ENCODE measurements at regions not wholly inside any gene's neighbourhood (a gene's known extent, or its start where the extent isn't known, plus 50 kb on each side); places are given as distances from the start of the nearest gene placed in this dataset.
A peak's percentile ranks its signal among the peaks of the same experiment; 100 is the strongest.

- no peak for DNase-seq (ENCODE audit: extremely low read depth, low read depth, low spot score)
Measured at GRCh38 chr4:180789929-180790328, 1453.3 kb upstream of the TENM3 start.

- no peak for DNase-seq (ENCODE audit: extremely low read depth, low read depth, low spot score)
Measured at GRCh38 chr4:180790471-180790870, 1452.7 kb upstream of the TENM3 start.

GRCh38 chr4:180792541-180792940 is 1450.7 kb upstream of the TENM3 start:
- no peak for DNase-seq (ENCODE audit: extremely low read depth, low read depth, low spot score)

- DNase-seq (ENCODE audit: extremely low read depth, low read depth, low spot score), result no peak
Measured at GRCh38 chr4:180794333-180794732, 1448.9 kb upstream of the TENM3 start.

GRCh38 chr4:180798036-180798577 is 1445.1 kb upstream of the TENM3 start:
- DNase-seq (ENCODE audit: extremely low read depth, low read depth, low spot score), result no peak

DNA sequence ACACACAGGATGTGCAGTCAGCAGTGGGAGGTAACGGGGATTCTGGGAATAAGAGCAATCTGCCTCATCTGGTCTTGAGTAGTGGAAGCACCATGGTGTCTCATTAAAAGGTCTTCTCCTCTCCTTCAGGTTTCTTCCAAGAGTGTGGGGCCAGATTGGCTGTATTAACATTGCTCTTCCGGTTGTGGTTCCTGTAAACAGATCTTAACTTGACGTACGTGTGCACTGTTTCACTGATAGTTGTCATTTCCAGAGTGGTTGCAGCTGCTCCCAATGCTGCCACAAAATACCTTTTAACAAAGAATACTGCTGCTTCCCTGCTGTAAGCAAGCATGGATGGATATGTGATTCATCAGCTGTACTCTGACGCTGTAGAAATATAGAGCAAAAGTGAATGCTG is 1443.4 kb upstream of the TENM3 start:
- DNase-seq (ENCODE audit: extremely low read depth, low read depth, low spot score), result no peak

- DNase-seq (ENCODE audit: extremely low read depth, low read depth, low spot score), result no peak
Measured at GRCh38 chr4:180805101-180805500, 1438.1 kb upstream of the TENM3 start.

- DNase-seq (ENCODE audit: extremely low read depth, low read depth, low spot score), result no peak
Measured at GRCh38 chr4:180808862-180809261, 1434.3 kb upstream of the TENM3 start.

GRCh38 chr4:180809439-180809838 is 1433.8 kb upstream of the TENM3 start:
- no peak for DNase-seq (ENCODE audit: extremely low read depth, low read depth, low spot score)

GRCh38 chr4:180810581-180810980 is 1432.6 kb upstream of the TENM3 start:
- no peak for DNase-seq (ENCODE audit: extremely low read depth, low read depth, low spot score)

DNA sequence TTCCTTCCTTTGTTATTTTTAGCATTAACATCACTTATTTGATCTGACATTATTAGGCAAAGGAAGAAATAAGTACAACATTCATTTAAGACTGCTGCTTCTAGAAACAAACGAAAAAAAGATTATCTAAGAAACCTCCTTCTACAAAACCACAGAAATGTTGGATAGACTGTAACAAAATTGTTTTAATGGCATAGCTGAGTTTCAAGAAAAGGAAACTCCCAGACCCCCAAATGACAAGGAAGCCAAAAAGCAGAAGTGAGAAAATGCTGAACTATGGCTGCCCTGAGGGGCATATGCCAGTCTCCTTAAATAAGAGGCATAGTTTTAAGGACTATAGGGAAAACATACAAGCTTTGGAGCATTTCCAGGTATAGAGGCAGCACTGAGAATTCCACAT is 1431.6 kb upstream of the TENM3 start:
- DNase-seq (ENCODE audit: extremely low read depth, low read depth, low spot score), result no peak

GRCh38 chr4:180812783-180813182 is 1430.4 kb upstream of the TENM3 start:
- DNase-seq (ENCODE audit: extremely low read depth, low read depth, low spot score), result no peak

DNA sequence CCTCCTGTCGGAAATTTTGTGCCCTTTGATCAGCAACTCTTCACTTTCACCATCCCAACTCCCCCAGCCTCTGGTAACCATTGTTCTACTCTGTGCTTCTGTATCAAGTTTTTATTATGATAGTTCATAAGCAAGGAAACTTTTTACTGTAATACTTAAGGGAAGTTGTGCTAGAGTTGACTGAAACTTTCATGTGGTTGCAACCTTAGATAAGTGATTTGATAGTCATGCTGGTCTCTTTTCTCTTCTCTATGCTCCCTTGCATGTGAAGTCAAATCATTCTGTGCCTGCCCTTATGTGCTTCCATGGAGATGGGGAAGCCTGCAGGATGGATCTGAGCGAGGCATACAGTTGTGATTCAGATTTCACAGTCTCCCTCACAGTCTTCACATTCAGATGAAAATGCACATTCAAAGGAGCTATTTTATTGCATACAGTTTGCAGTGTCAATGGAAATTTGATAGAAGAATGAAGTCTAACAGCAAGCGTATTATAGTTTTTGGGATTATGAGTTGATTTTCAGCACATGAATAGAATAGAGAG is 1428.3 kb upstream of the TENM3 start:
- DNase-seq (ENCODE audit: extremely low read depth, low read depth, low spot score), result no peak

DNA sequence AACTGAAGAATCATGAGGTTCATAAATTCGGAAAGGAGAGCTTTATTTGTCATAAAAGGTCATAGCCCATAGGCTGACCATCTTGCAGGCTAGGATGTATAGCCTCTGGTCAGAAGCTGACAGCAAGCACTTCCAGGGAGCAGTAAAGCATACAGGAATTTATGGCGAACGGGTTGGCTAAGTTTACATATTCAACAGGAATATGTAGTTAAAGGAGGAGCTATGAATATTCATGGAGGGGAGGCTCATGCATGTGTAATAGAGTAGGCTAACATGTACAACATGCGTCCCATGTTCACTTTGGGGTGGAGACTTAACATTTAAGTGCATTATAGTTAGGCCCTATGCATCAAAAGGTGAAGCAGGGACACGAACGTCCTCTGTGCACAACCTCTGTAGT is 1425.7 kb upstream of the TENM3 start:
- DNase-seq (ENCODE audit: extremely low read depth, low read depth, low spot score), result no peak

DNA sequence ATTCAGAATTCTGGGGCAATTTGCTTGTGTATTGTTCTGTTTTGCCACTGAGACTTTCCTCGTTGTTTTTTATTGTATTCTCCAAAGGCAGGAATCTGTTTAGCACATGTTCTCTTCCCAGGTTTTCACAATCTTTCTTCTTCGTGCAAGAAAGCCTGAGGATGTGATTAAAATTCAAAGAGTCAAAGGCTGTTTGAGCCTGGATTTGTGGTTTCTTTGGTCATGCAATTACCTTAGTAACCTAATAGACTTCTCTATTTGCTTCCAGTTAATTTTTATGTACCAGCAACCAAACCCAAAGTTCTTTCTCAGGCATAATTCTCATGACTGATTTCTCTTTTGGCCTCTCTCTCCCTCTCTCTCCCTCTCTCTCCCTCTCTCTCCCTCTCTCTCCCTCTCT is 1420.1 kb upstream of the TENM3 start:
- no peak for DNase-seq (ENCODE audit: extremely low read depth, low read depth, low spot score)

- no peak for DNase-seq (ENCODE audit: extremely low read depth, low read depth, low spot score)
Measured at GRCh38 chr4:180827232-180828009, 1415.8 kb upstream of the TENM3 start.

DNA sequence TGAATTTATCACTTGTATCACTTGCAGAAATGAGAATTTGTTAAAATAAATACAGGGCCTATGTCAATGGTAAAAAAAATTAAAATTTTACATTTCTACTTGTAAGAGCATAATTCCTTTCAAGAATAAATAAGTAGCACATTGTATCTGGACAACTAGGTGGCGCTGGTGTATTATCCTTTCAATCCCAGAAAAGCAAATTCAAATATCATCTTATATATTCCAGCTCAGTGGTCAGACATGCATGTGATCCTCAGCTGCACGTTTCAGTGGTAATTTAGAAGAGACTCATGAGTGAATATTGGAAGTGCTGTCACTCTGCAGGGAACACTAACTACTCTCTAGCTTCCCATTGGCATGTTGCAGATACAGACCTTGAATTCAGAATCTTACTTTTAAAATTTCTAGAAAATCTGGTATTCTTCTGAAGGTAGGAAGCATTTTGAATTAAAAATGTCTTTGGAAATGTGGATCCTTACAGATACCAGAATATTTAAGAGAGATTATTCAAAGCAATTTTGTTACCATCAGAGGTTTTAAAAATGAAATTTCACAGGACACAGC is 1414.7 kb upstream of the TENM3 start:
- peak; percentile 7 for DNase-seq (ENCODE audit: extremely low read depth, low read depth, low spot score)

GRCh38 chr4:180832073-180832472 is 1411.1 kb upstream of the TENM3 start:
- no peak for DNase-seq (ENCODE audit: extremely low read depth, low read depth, low spot score)

DNA sequence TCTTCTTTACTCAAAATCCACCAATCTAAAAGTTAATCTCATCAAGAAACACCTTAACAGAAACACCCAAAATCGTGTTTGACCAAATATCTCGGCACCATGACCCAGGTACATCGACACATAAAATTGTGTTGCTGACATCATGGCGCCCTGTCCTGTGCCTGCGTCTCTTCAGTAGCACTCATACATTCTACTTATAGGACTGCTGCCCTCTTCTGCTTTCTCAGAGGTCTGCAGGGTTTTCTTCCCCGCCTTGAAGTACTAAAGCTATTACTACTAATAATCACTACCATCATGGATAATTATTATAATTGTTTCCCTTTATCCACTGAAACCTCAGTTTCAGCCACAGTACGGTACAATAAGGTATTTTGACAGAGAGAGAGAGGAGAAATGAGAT is 1403.1 kb upstream of the TENM3 start:
- no peak for DNase-seq (ENCODE audit: extremely low read depth, low read depth, low spot score)

DNA sequence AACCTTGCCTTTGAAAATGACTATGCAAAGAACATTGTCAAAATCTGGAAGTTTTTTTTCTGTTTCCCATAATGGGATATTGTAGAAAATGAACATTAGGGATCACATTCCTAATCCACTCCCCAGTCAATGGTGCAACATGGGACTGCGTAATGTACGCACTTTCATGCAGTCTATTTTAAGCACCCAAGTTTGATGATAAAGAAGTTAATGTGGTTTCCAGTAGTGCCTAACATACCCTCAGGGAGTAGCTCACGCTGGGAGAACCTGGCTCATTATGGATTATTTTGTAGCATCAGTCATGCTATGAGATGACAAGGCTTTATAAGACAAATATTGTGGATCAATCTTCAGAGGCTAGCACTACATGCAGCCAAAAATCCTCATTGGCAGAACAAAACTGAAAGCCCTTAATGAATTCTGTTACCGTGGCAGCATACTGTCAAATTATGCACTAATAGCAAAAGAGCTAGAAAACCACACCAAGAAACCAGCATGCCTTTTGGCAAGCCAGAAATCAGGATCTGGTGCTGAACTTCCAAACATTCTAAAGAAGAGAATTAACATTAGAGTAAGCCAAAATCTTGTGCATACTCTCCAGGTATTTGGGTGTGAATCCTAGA is 1392.8 kb upstream of the TENM3 start:
- DNase-seq (ENCODE audit: extremely low read depth, low read depth, low spot score), result no peak

- DNase-seq (ENCODE audit: extremely low read depth, low read depth, low spot score), result no peak
Measured at GRCh38 chr4:180852738-180853137, 1390.5 kb upstream of the TENM3 start.

DNA sequence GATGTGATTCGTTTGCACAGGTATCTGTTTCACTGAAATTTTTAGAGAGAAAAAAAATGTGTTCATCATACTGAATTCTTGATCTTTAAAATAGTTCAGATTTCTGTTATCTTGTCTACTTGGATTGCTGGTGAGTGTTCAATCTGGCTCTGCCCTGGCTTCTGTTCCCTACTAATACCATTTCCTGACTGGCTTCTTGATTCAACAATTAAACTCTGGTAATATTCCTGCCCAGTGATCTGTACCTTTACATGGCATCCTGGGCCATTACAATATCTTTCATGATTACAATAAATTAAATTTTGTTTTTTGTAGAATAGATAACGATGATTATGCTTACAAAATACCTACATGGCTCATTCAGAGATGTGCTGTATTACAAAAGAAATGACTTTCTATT is 1388.0 kb upstream of the TENM3 start:
- no peak for DNase-seq (ENCODE audit: extremely low read depth, low read depth, low spot score)
